PFSK-1 (cell line): ENCODE measurements at regions not wholly inside any gene's neighbourhood (a gene's known extent, or its start where the extent isn't known, plus 50 kb on each side); places are given as distances from the start of the nearest gene placed in this dataset.

Experiments used
- POLR2AphosphoS5 ChIP-seq: IDR thresholded peaks from 2 replicates; pipeline ENCODE4 v1.6.1; 2012; ENCODE audit warnings: low read depth, mild to moderate bottlenecking, control low read depth, low read length, moderate library complexity
- TAF1 ChIP-seq: IDR thresholded peaks from 2 replicates; pipeline ENCODE4 v1.6.1; 2012; ENCODE audit warnings: low read length, control low read depth, borderline replicate concordance; ENCODE audit not compliant: insufficient read depth
- TF ChIP-seq, protein P1 (sequence below), 2 experiments: IDR thresholded peaks; 2 replicates each; pipeline versions ENCODE4 v1.6.1 to v1.8.0; 2011 to 2012; ENCODE audit warnings: low read depth in 2 of 2, low read length in 2 of 2, control low read depth in 1 of 2, inconsistent platforms in 1 of 2, mild to moderate bottlenecking in 1 of 2, moderate library complexity in 1 of 2; ENCODE audit not compliant: insufficient read depth in 1 of 2

DNA sequence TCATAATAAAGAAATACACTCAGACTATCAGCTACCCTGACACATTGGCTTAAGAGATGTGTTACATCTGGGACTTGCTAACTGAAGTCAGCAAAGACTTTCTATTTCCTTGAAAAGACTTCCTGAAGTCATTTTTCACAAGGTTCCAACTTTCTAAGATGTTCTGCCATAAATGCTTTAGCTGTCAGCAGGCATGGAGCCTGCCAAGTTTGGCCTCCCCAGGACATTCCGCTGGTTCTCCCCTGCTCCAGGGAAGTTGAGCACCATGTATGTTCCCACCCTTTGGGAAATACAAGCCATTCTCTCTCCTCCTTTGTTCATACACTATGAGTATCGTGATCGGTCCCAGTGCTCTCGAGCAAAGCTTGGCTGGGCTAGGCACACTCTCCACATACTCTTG is 202.7 kb upstream of the CCDC68 start:
- TF ChIP-seq, protein P1, sequence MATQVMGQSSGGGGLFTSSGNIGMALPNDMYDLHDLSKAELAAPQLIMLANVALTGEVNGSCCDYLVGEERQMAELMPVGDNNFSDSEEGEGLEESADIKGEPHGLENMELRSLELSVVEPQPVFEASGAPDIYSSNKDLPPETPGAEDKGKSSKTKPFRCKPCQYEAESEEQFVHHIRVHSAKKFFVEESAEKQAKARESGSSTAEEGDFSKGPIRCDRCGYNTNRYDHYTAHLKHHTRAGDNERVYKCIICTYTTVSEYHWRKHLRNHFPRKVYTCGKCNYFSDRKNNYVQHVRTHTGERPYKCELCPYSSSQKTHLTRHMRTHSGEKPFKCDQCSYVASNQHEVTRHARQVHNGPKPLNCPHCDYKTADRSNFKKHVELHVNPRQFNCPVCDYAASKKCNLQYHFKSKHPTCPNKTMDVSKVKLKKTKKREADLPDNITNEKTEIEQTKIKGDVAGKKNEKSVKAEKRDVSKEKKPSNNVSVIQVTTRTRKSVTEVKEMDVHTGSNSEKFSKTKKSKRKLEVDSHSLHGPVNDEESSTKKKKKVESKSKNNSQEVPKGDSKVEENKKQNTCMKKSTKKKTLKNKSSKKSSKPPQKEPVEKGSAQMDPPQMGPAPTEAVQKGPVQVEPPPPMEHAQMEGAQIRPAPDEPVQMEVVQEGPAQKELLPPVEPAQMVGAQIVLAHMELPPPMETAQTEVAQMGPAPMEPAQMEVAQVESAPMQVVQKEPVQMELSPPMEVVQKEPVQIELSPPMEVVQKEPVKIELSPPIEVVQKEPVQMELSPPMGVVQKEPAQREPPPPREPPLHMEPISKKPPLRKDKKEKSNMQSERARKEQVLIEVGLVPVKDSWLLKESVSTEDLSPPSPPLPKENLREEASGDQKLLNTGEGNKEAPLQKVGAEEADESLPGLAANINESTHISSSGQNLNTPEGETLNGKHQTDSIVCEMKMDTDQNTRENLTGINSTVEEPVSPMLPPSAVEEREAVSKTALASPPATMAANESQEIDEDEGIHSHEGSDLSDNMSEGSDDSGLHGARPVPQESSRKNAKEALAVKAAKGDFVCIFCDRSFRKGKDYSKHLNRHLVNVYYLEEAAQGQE (IDR thresholded peaks at IDR 0.05; ENCODE audit: insufficient read depth in 1 of 2, low read depth in 2 of 2, low read length in 2 of 2), result no peak
- TF ChIP-seq POLR2AphosphoS5 (no peak), TAF1 (no peak)
